ENCODE measurements at regions not wholly inside any gene's neighbourhood (a gene's known extent, or its start where the extent isn't known, plus 50 kb on each side); places are given as distances from the start of the nearest gene placed in this dataset.
"Not testable (repeated sequence)": the region's sequence is repeated elsewhere in the genome, so short reads cannot be mapped to it uniquely, and the experiment has no call there.

DNA sequence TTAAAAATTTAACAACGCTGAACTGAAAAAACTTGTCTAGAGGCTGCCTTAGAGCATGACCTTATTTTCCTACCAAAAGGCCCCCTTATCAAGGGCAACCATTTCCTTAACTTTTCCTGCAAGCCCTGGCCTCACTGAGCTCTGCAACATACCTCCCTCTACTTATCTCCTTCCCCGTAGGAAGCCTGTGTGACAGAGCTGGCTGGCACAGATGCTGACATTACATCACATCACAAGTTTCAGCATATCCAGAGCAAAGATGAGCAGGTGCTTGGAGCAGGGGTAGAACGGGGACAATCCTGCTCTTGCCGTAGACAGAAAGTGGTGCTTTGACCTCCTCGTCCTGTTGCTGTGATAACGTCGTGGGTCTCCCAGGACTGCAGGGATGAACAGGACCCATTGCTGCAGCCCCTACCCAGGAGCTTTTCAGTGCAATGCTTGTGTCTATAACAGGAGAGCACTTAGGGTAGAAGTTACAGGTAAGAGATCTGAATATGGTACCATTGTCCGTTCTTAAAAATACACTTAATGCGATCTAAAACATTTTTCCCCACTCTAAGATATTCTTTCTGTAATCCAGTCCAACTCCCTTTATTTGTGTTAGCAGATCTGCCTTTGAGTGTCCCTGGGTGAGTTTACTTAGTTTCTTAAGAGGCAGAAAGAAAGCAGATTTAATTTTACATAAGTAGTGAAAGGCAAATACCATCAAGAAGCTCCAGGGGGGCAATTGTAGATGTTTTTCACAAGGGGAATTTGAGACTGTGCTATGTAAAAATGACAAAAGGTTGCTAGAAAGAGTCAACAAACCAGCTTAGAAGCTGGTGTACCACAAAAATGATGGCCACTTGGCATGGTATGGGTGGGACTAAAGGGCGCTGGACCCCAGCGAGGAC is 101.9 kb upstream of the EFNA5 start:
- DNase-seq (ENCODE audit: low read depth, low spot score) = peak; percentile 5

DNA sequence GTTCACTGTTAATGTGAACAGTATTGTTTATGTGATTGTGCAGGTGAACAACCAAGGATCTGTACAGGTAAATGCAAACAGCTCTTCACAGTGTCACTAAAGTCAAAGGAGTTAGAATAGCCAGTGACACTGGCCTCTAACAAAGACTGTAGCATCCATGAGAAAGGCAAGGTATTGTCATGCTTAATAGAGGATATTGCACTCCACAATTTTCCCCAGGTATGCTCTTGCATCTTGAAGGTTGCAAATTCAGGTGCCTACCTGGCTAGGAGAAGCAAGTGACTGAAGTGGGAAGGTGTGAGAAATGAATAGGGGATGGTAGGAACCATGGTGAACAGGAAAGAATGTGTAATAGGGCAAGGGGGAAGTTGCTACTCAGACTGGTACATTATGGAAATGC is 101.2 kb upstream of the EFNA5 start:
- no peak for DNase-seq (ENCODE audit: low read depth, low spot score)

GRCh38 chr5:107770051-107770450 is 99.3 kb upstream of the EFNA5 start:
- no peak for DNase-seq (ENCODE audit: low read depth, low spot score)

DNA sequence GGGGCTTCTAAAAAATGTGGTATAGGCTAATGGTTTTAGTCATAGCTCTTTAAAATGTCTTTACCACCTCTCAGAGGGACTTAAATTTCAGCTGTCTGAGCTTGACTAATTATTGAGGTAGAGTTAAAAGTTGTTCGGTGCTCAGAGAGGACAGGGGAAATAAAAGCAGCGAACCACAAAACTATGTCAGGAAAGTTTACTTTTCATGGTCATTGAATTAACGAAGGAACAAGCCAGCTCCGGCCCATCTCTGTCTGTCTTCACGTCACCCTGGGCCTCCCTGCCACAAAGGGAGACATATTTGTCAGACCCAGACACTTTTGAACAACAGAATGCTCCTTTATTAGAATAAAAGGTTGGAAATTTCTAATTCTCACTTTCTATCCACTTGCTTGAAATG is 98.8 kb upstream of the EFNA5 start:
- no peak for DNase-seq (ENCODE audit: low read depth, low spot score)

- no peak for DNase-seq (ENCODE audit: low read depth, low spot score)
Observed at GRCh38 chr5:107766972-107767371, 96.2 kb upstream of the EFNA5 start.

- no peak for DNase-seq (ENCODE audit: low read depth, low spot score)
Observed at GRCh38 chr5:107766439-107766838, 95.7 kb upstream of the EFNA5 start.

DNA sequence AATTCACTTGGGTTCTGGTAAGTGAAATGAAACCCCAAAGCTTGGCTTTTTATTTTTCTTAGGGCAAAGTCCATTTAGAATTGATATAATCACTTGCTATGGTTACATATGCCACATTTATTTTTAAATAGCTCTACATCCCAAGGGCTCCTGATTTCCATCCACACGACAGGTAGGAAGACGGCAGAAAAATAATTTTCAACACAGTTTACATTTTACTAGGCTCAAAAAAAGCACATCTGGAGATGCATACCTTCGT is 95.0 kb upstream of the EFNA5 start:
- no peak for DNase-seq (ENCODE audit: low read depth, low spot score)

DNA sequence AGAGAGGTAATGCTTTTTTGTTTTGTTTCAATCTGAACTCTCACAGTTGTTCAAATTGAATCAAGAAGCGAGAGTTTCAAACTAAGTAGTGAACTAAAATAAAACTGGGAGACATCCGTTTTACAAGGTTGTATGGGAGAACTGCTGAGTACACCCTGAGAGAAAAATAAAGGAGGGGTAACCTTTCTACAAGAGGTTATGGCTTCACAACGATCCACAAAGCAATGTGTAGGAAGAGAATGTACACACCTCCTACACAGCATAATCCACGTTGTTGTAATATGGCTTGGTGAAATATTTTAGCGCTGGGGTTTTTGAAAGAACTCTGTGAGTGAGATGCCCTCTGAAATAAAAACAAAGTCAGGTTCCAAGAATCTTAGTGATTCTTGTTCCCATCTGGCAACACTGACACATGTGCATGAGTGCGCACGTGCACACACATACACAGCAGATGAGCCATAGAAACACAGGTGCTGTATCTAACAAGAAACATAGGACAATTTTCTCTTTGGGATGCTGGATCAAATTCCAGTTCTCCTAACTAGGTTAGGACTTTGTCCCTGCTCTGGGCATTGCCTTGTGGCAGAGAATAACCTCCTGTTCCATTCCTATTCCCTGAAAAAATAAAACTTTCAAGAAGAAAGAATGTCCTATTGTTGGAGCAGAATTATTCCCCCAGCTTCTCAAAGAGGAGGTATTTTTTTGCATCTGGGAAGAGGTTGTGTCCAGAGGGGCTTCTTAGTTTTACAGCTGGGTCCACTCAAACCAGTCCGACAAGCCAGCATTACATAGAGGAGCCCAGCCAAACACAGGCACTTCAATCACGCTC is 94.5 kb upstream of the EFNA5 start:
- peak; percentile 30 for DNase-seq (ENCODE audit: low read depth, low spot score)

DNA sequence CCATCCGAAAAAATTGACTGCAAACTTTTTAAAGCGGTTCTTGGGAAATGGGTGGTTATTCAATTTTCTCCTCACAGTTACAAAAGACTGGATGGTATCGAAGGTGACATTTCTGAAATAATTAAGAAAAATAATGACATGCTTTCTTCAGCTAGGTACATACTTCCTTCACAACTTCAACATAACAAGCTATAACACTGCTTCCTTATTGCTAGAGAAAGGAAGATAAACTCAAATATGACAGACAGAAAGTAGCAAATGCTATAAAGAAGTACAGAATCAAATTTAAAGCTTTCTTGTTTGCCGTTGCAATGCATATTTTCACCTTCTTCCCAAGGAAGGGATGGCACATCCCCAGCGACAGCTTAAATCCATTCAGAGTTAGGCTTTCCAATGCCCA is 93.5 kb upstream of the EFNA5 start:
- no peak for DNase-seq (ENCODE audit: low read depth, low spot score)

DNA sequence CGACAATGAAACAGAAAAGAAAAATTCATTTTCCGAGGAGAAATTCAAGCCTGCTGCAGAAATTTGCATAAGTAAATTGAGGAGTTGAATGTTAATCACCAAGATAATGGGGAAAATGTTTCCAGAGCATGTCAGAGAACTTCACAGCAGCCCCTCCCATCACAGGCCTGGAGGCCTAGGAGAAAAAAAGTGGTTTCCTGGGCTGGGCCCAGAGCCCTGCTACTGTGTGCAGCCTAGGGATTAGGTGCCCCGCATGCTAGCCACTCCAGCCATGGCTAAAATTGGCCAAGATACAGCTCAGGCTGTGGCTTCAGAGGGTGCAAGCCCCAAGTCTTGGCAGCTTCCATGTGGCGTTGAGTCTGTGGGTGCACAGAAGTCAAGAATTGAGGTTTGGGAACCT is 82.7 kb upstream of the EFNA5 start:
- DNase-seq (ENCODE audit: low read depth, low spot score) = no peak

- peak; percentile 24 for DNase-seq (ENCODE audit: low read depth, low spot score)
Observed at GRCh38 chr5:107744418-107745330, 73.9 kb upstream of the EFNA5 start.

DNA sequence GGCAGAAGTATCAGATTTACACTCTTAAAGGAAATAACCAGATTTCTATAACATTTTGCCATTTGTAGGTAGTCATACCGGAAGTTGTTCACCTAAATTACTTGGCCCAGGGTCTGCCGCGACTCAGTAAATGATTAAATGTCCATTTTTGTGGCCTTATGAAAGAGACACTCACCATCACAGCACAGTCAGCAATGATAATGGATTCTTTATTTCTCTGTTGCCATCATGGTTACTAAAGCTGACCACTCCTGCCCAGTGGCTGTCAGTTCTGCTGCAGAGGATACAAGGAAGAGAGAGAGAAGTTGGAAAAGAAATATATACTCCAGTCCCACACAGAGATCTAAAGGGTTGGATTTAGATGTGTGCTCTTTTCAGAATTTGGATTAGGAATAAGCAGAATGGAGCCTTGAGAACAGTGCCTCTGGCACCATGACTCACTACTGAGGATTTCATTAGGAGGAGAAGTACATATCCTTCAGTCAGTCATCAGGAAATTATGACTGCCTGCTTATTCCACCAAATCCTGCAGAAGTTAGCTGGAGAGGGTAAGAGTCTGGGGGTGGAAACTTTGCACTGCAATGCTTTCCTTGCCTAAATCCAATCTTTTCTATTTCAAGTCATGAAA is 72.8 kb upstream of the EFNA5 start:
- no peak for DNase-seq (ENCODE audit: low read depth, low spot score)

- no peak for DNase-seq (ENCODE audit: low read depth, low spot score)
Observed at GRCh38 chr5:107739661-107740060, 68.9 kb upstream of the EFNA5 start.

GRCh38 chr5:107736638-107737037 is 65.9 kb upstream of the EFNA5 start:
- no peak for DNase-seq (ENCODE audit: low read depth, low spot score)

DNA sequence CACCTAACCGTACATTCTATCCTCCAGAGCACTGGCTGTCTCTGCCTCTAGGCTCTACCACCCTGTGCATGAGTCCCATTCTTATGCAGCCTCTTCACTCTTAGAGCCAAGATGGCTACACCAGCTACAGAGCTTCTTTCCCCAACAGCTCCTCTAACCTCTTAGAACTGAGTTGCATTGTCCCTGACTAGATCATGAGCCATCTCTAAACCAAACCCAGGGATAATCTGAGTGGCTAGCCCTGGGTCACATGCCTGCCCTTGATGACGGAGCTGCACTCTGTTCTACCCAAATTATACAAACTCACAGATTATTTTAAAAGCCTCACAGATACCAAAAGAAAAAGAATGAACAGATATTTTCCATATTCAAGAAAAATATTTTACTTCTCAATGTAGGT is 65.4 kb upstream of the EFNA5 start:
- DNase-seq (ENCODE audit: low read depth, low spot score) = not testable (repeated sequence)

GRCh38 chr5:107735558-107735957 is 64.8 kb upstream of the EFNA5 start:
- DNase-seq (ENCODE audit: low read depth, low spot score) = no peak

DNA sequence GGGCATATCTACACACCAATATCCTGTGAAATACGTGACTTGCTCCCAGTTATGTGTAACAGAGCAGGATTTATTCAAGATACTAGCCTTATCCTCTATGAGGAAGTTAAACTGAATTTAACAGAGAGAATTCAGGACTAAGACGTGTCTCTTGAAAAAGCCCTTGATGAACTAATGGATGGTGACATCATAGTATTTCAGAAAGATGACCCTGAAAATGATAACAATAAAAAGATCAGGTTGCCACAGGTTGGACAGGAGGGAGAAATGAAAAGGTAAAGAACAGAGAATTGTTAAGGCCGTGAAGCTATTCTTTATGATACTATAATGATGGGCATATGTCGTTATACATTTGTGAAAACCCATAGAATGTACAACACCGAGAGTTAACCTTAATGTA is 56.2 kb upstream of the EFNA5 start:
- DNase-seq (ENCODE audit: low read depth, low spot score) = no peak

DNA sequence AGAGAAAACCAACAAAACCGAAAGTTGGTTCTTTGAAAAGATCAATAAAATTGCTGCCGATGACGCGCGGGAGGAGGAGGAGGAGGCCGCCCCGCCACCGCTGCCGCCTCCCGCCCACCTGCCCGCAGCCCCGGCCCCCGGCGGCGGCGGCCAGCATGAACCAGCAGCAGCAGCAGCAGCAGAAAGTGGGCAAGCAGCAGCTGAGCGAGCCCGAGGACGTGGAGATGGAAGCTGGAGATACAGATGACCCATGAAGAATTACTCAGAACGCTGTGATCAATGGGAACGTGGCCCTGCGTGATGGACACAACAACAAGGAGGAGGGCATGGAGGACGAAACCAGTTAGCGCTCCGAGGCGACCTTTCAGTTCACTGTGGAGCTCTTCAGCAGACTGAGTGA is 53.9 kb upstream of the EFNA5 start:
- DNase-seq (ENCODE audit: low read depth, low spot score) = no peak

GRCh38 chr5:107721241-107721640 is 50.5 kb upstream of the EFNA5 start:
- DNase-seq (ENCODE audit: low read depth, low spot score) = not testable (repeated sequence)
